ENCODE measurements at regions not wholly inside any gene's neighbourhood (a gene's known extent, or its start where the extent isn't known, plus 50 kb on each side); places are given as distances from the start of the nearest gene placed in this dataset.

DNA sequence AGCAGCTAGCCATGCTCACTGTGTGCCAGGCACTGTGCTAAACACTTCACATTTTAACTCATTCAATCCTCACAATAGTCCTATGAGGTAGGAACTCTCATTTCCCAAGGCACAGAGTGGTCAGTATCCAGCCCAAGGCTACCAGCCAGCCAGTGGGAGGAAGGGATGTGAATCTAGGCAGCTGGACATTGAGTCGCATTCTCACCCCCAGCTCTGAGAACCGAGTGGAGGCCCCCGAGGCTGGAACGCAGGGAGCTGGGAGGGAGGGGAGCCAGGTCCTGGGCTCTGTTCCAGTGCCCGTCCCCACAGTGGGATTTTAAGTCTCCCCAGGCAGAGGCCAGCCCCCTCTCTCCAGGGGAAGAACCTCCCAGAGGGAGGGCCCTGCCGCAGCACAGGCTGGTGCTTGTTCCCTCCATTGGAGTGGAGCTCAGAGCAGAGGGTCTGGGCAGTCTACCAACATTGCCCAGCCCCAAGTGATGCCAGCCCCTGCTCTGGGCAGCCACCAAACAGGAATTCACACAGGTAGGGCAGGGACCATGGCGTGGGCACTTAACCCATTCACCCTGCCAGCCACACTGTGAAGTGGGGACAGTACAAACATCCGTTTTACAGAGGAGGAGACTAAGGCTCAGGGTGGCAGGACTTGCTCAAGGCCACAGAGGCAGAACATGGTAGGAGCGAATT, 131.3 kb downstream of the CEBPB start:
- H3K27me3 ChIP-seq (replicated peaks; ENCODE audit: insufficient read depth), result no peaks in the 10 kb centered on the region
- DNase-seq (ENCODE audit: low spot score), result no peak
- peaks cover 16 to 26% of the 10 kb centered on the region in 2 donors for H3K4me1 ChIP-seq (ENCODE audit: control insufficient read depth in 1 of 2, low read depth in 2 of 2)
- H3K4me3 ChIP-seq, result peak overlapping the region; percentile 60
- ATAC-seq (ENCODE audit: insufficient number of reproducible peaks, low FRiP score, low read depth), result no peak
- no peak for TF ChIP-seq CTCF (IDR thresholded peaks at IDR 0.05)
- peak overlapping the region; percentile 65 to 77 for H3K27ac ChIP-seq
- H3K36me3 ChIP-seq, result no peaks in the 10 kb centered on the region
- H3K9me3 ChIP-seq, result no peaks in the 10 kb centered on the region

DNA sequence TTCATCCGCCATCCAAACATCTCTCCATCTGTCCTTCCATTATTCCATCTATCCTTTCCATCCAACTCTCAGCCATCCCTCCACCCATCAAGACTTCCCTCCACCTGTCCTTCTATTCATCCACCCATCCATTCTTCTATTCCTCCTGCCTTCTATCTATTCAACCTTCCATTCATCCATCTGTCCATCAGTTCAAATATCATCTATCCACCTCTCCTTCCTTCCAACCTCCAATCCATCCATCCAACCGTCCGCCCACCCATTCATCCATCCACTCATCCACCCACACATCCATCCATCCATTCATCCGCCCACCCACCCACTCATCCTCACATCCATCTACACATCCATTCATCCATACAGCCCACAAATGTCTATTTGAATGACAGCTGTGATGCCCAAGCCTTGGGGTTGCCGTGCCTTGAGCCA, 132.1 kb downstream of the CEBPB start:
- Histone ChIP-seq H3K4me1 (ENCODE audit: control insufficient read depth in 1 of 2, low read depth in 2 of 2) (peaks cover 16 to 26% of the 10 kb centered on the region in 2 donors), H3K36me3 (no peaks in the 10 kb centered on the region), H3K9me3 (no peaks in the 10 kb centered on the region), H3K27me3 (replicated peaks; ENCODE audit: insufficient read depth) (no peaks in the 10 kb centered on the region), H3K27ac (no peak overlapping the region), H3K4me3 (no peak overlapping the region)
- DNase-seq (ENCODE audit: low spot score), result no peak
- TF ChIP-seq CTCF (IDR thresholded peaks at IDR 0.05), result no peak
- no peak for ATAC-seq (ENCODE audit: insufficient number of reproducible peaks, low FRiP score, low read depth)

- Histone ChIP-seq H3K4me3 (no peak overlapping the region), H3K27me3 (replicated peaks; ENCODE audit: insufficient read depth) (no peaks in the 10 kb centered on the region), H3K36me3 (no peaks in the 10 kb centered on the region), H3K9me3 (no peaks in the 10 kb centered on the region), H3K27ac (no peak overlapping the region), H3K4me1 (ENCODE audit: control insufficient read depth in 1 of 2, low read depth in 2 of 2) (peaks cover 16 to 26% of the 10 kb centered on the region in 2 donors)
- no peak for TF ChIP-seq CTCF (IDR thresholded peaks at IDR 0.05)
- ATAC-seq (ENCODE audit: insufficient number of reproducible peaks, low FRiP score, low read depth) (no peak), DNase-seq (ENCODE audit: low spot score) (no peak)
Measured at GRCh38 chr20:50323209-50323608, 132.6 kb downstream of the CEBPB start.

- no peaks in the 10 kb centered on the region for H3K9me3 ChIP-seq
- no peaks in the 10 kb centered on the region for H3K27me3 ChIP-seq (replicated peaks; ENCODE audit: insufficient read depth)
- DNase-seq (ENCODE audit: low spot score) (no peak), ATAC-seq (ENCODE audit: insufficient number of reproducible peaks, low FRiP score, low read depth) (no peak)
- TF ChIP-seq CTCF (IDR thresholded peaks at IDR 0.05), result no peak
- no peak overlapping the region for H3K27ac ChIP-seq
- H3K4me3 ChIP-seq, result no peak overlapping the region
- H3K36me3 ChIP-seq, result no peaks in the 10 kb centered on the region
- H3K4me1 ChIP-seq (ENCODE audit: control insufficient read depth in 1 of 2, low read depth in 2 of 2), result peaks cover 16 to 26% of the 10 kb centered on the region in 2 donors
Measured at GRCh38 chr20:50323777-50324775, 133.4 kb downstream of the CEBPB start.

DNA sequence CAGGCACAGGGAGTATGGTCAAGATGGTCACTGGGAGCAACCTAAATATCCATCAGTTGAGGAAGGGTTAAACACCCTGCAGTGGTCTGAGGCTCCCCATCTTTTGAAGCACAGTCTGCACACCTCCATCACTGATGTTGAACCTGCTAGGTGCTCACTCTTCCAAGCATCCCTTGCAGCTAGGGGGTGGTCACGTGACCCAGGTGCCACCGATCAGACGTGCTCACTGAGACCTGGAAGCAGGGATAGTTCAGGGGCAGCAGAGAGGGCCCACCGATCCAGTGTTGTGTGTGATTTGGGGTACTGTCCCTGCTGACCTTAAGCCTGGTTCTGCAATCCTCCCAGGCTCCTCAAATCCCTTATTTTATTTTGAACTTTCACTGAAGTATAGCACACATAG, 134.6 kb downstream of the CEBPB start:
- H3K4me1 ChIP-seq (ENCODE audit: control insufficient read depth in 1 of 2, low read depth in 2 of 2), result peaks cover 16 to 21% of the 10 kb centered on the region in 2 donors
- H3K9me3 ChIP-seq, result no peaks in the 10 kb centered on the region
- no peaks in the 10 kb centered on the region for H3K27me3 ChIP-seq (replicated peaks; ENCODE audit: insufficient read depth)
- no peaks in the 10 kb centered on the region for H3K36me3 ChIP-seq
- ATAC-seq (ENCODE audit: insufficient number of reproducible peaks, low FRiP score, low read depth), result no peak
- no peak overlapping the region for H3K4me3 ChIP-seq
- no peak for DNase-seq (ENCODE audit: low spot score)
- H3K27ac ChIP-seq, result no peak overlapping the region
- TF ChIP-seq CTCF (IDR thresholded peaks at IDR 0.05), result no peak
